ENCODE measurements at regions not wholly inside any gene's neighbourhood (a gene's known extent, or its start where the extent isn't known, plus 50 kb on each side); places are given as distances from the start of the nearest gene placed in this dataset.

DNA sequence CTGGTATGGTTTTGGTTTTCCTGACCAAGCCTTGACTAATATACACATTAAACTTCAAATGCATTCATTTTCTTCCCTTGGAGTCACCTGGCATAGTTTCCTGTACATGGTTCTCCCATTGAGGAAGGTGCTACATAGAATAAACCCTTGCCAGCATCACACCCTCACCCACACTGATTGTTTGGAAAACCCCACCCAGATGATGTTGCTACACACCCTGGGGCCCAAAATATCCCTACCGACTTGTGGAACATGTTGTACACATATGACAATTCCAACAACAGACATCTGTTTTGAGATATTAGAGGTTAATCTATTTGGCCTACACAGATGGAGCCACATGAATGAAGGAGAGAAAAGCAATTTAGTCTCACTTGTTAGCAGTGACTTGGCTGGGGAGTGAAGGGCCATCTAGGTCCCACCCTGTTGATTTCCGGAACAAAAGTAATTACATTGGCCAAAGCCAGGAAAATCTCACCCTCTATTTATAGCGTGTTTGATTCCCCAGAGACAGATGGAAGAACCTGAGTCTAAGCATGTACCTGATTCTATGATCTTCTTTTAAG is 606.0 kb upstream of the BTBD3 start:
- in situ Hi-C loops (cut with HindIII; ENCODE audit: low sequenced_read_pairs) = no loop called here
- no peak for DNase-seq (ENCODE audit: low spot score)

DNA sequence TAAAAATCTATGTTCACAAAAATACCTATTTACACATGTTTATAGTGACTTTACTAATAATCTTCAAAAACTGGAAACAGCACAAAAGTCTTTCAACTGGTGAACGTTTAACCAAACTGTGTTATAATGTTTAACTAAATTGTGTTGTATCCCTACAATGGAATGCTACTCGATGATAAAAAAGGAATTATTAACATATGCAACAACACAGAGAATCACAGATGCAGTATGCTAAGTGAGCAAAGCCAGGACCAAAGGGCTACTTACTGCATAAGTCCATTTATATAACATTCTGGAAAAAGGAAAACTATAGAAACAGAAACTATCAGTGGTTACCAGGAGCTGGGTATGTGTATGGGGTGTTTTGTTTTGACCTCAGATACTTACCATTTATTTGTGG is 602.2 kb upstream of the BTBD3 start:
- in situ Hi-C loops (cut with HindIII; ENCODE audit: low sequenced_read_pairs) = no loop called here
- no peak for DNase-seq (ENCODE audit: low spot score)

DNA sequence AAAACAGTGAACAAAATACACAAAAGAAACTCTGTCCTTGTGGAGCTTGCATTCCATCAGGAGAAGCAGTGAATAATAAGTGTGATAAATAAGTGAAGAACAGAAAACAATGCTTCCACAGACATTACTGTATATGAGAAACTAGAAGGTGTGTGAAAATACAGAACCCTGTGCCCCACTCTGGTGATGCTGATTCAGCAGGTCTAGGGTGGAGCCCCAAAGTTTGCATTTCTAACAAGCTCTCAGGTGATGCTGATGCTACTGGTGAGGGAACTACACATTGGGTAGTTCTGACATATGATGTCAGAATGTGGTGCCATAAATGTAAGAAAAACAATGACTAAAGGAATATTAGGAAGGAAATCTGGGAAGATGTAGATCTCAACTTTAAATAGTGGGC is 601.4 kb upstream of the BTBD3 start:
- DNase-seq (ENCODE audit: low spot score) = no peak
- in situ Hi-C loops (cut with HindIII; ENCODE audit: low sequenced_read_pairs) = no loop called here

DNA sequence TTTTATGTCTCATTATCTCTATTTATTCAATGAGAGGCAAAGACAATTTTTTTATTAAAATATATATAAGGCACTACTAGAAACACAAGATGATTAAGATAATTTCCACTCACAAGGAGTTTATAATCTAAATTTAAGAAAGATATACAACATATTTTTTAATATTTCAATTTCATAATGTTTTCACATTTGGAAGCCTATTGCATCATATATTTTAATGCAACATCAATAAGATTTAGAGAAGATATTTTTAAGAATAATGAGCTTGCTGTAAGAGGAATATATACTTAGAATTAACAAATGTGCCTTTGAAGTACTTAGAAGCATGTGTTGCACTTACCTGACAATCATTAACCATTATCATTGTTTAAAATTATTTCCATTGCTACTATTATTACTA is 597.7 kb upstream of the BTBD3 start:
- in situ Hi-C loops (cut with HindIII; ENCODE audit: low sequenced_read_pairs) = no loop called here
- no peak for DNase-seq (ENCODE audit: low spot score)

DNA sequence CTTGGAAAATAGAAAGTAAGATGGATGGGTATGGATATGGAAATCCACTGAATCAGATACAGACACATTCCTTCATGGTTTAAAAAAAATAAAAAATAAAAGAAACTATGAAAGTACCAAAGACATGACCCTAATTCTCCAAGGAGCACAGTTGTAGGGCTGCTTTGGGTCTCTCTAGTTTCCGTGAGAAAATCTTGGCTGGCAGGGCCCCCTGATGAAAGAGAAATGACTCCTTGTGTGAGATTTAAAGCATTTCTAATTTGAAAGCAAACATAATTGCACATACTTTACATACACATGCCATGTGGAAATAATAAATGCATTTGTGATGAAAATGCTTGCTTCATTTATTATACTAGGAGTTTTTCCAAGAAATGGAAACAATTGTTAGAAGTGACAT is 593.9 kb upstream of the BTBD3 start:
- DNase-seq (ENCODE audit: low spot score) = no peak
- in situ Hi-C loops (cut with HindIII; ENCODE audit: low sequenced_read_pairs) = no loop called here

DNA sequence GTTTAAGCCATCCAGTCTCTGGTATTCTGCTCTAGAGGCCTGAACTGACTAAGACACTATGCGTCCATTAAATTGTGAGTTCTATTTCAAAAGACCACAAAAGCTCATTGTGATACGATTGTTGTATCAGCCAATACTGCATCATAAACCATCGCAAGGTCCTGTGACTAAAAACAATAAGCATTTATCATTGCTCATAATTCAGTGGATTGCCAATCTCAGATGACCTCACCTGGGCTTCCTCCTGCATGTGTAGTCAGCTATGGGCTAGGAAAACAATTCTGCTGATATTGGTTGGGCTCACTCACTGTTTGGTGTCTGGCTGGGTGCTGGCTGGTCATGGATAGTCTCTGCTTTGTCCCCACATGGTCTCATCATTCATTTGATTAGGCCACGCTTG is 592.7 kb upstream of the BTBD3 start:
- DNase-seq (ENCODE audit: low spot score) = no peak
- in situ Hi-C loops (cut with HindIII; ENCODE audit: low sequenced_read_pairs) = no loop called here

DNA sequence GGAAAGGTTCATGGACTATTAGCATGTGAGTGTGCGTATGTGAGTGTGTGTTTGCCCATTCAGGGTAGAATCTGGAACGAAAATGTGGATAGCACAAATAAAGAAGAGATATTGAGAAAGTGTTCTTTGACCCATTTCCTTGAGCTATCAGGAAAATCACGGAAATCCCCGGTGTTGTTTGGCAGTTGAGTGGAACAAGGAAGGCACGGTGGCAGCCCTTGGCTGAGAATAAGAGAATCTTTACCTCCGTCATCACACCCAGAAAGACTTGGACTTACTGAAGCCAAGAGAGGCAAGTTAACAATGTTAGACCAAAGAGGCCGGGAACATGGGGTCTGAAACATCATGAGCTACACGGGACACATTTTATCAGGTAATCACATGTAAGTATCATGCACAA is 588.9 kb upstream of the BTBD3 start:
- in situ Hi-C loops (cut with HindIII; ENCODE audit: low sequenced_read_pairs) = no loop called here

DNA sequence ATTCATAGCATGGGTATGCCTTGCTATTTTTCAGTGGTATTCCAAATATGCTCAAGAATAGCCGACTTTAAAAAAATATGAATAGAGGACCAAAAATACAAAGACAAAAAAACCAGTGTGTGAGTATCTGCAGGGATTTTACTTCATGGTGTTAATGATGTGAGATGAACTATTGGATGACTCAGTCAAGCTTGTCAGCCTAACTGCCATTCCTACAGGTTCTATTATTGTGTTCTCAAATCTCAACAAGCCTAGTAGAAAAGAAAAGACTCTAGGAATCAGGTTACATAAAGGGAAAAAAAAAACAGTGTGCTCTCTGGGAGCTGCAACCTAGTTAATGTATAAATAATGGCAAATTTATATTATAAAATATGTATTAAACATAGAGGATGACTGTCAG is 588.4 kb upstream of the BTBD3 start:
- in situ Hi-C loops (cut with HindIII; ENCODE audit: low sequenced_read_pairs) = no loop called here

More for the DNA sequence above, 588.9 kb upstream of the BTBD3 start:
- DNase-seq (ENCODE audit: low spot score) = no peak

DNA sequence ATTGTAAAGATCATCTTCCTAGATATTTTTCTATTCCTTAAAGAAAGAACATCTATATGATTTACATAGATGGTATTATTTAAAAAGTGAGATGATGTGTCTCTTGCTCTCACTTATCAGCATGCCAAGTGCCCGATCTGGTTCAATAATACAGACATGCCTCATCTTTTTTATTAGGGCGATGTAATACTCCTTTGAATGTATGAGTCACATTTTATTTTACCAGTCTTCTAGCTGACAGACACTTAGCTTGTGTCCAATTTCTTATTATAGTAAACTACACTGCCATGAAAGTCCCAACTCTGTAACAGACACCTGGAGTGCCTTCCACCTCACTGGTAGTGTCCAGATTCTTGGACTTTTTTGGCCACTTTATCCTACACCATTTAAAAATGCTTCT is 586.6 kb upstream of the BTBD3 start:
- DNase-seq (ENCODE audit: low spot score) = no peak
- in situ Hi-C loops (cut with HindIII; ENCODE audit: low sequenced_read_pairs) = no loop called here

More for the DNA sequence above, 588.4 kb upstream of the BTBD3 start:
- no peak for DNase-seq (ENCODE audit: low spot score)

DNA sequence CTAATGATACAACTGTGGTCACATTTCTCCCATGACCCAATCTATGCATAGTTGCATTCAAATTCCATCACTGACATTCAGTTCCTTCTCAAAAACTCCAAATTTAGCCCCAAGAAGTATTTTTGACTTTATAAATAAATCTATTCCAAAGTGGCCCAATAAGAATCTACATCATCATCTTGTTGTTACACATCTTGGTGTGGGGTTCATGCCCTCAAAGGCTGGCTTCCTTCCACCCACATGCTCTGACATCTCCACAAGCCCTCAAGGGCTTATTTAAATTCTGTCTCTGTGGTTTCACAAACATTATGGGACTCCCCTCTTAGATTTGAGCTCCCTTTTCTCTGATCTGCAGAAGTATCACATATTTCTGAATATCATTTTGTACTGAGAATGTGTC is 585.3 kb upstream of the BTBD3 start:
- in situ Hi-C loops (cut with HindIII; ENCODE audit: low sequenced_read_pairs) = no loop called here

DNA sequence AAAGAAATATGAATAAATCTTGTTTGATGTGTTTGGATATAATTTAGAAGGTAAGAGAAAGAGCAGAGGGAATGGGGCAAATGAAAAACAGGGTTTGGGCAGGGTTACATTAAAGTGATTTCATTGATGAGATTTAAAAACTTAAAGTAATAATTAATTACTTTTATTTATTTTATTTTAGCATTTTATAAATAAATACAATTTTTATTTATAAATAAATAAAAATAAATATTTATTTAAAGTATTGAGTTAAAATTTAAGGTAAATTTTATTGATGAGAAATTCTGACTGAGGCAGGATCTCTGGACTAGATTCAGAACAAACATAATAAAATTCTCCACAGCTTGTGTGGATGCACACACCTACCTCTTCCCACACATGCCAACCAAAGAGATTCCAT is 584.1 kb upstream of the BTBD3 start:
- in situ Hi-C loops (cut with HindIII; ENCODE audit: low sequenced_read_pairs) = no loop called here
- DNase-seq (ENCODE audit: low spot score) = no peak

More for the DNA sequence above, 585.3 kb upstream of the BTBD3 start:
- no peak for DNase-seq (ENCODE audit: low spot score)

DNA sequence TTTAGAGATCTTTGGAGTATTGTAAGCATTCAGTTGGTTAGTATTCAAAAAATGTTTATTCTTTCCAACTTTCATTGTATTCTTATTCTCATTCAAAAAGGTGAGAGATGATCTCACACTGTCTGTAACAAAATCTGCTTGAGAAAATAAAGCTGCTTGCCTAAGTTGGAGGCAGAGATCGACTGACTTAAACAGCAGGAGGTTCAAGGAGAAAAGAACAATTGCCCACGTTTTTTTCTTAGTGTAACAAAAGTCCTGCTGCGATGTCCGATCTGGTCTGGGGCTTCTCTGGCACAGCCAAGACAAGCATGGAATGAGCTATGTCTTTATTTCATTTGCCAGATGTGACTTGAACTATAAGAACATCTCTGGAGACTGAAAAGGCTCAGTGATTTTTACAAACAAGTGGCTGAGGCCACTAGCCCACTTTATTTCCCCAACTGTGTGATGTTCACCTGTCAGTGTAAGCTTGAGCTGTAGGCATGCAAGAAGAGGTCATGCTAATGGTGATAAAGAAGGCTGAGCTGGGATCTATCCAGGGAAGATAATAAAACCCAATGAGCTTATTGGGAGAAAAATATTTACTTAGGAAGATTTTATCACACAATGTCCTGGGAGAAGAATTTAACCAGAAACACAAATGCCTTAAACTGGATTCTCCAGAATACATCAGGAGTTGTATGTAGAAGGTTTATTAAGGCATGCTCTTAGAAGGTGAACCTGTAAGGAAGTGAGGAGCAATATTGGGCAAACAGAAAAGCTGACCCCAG is 580.1 kb upstream of the BTBD3 start:
- in situ Hi-C loops (cut with HindIII; ENCODE audit: low sequenced_read_pairs) = no loop called here
- DNase-seq (ENCODE audit: low spot score) = no peak

DNA sequence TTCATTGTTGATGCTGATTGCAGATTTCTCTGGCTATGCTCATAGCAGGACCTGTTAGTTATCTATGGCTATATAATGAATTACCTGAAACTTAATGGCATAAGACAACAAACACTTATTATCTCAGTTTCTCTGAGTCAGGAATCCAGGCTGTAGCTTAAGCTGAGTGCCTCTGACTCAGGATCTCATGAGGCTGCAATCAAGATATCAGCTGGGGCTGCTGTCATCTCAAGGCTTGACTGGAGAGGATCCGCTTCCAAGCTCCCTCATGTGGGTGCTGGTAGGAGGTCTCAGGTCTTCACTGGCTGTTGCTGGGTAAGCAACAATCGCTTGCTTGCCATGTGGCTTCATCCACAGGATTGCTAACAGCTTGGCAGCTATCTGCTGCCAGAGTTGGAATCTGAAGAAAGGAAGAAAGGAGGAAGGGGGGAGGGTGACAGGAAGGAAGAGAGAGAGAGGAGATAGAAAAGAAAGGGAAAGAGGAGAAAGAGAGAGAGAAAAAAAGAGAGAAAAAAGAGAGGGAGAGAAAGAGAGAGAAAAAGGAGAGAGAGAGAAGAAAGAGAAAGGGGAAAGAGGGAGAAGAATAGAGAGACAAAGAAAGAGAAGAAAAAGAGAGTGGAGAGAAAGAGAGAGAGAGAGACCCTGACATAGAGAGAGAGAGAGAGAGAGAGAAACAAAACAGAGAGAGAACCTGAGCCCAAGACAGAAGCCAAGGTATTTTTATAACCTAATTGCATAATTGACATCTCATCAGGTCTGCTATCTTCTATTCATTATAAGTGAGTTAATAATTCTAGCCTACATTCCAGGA is 579.0 kb upstream of the BTBD3 start:
- no peak for DNase-seq (ENCODE audit: low spot score)
- in situ Hi-C loops (cut with HindIII; ENCODE audit: low sequenced_read_pairs) = no loop called here

DNA sequence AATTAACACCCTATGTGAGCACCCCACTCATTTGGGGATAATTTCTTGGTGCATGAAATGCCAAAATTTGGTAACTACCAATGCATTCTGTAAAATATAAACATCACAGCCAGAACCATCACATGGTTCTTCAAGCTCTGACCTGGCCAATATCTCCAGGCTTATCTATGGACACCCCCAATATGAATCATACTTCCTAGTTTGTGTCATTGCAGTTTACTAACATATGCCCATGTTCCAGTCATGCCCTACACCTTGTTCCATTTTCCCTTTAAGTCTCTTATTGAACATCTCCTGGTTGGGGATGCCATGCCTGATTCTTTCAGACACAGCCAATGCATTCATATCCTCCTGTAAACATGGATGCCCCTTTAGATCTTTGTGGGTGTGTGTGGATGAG is 572.8 kb upstream of the BTBD3 start:
- DNase-seq (ENCODE audit: low spot score) = no peak
- in situ Hi-C loops (cut with HindIII; ENCODE audit: low sequenced_read_pairs) = no loop called here

DNA sequence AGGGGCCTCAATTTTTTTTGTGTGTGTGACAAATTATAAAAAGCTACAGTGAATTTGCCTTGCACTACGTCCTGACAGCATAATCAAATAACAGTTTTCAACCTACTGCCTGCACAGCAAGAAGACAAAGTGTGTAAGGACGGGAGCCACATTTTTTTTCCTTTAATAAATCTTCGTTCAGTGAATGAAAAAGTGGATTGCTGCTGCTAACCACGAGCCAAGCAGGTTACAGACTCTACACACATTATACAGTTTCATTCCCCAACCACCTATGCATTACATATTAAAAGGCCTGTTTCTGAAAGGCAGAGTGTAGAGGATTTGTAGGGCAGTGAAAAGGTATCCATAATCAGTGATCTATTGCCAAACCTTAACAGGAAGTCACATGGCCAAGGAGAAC is 570.0 kb upstream of the BTBD3 start:
- no peak for DNase-seq (ENCODE audit: low spot score)
- in situ Hi-C loops (cut with HindIII; ENCODE audit: low sequenced_read_pairs) = no loop called here

DNA sequence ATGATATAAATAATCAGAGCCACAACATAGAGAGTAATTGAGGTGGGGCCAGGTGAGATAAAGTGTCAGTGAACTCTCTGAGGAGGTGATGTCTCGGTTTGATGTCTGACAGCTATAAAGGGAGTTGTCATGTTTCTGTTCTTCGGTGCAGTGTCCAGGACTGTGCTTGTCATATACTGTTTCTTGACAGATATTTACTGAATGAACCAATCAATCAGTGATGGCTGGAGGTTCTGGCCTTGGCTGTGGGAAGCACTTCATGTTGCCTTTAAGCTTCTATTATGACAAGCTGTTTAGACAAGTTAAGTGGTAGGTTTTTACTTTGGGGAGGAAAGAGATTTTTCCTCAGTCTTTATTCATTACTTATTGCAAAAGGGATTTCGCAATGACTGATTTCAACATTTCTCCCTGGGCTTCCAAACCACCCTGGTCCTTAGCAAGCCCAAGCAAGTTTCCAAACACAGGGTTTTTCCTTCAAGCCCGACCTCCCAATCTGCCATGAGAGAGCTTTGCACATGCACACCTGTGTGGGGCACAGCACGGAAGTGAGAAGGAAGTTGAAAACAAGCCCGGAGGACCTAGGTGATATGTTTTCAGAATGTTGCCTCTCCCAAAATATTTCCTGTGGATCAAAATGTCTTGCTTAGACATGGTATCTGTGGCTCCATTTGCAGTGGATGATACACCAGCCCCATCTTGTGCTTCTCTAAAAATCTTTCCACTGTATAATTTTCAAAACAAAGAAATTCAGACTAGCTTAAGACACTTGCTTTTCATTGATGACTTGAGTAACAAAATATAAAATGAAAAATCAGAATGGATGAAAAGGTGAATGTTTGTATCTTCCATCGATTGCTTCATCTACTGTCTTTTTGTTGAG is 567.3 kb upstream of the BTBD3 start:
- in situ Hi-C loops (cut with HindIII; ENCODE audit: low sequenced_read_pairs) = no loop called here
- no peak for DNase-seq (ENCODE audit: low spot score)

DNA sequence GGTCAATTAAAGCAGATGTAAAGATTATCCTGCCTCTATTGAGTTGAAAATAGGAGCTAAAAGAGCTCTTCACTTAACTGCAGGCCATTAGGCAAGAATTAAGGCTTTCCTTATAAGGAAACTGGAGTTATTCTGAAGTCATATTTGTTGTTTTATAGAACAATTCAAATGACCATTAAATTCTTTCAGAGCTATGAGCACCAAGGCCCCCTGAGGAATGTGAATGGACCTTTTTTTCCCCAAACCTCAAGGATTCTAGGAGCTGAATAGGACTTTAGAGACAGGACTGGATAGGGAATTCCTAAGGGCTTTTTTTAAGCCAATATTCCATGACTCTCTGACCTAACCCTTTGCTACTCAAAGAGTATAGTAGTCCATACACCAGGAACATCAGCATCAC is 565.7 kb upstream of the BTBD3 start:
- in situ Hi-C loops (cut with HindIII; ENCODE audit: low sequenced_read_pairs) = no loop called here
- no peak for DNase-seq (ENCODE audit: low spot score)

DNA sequence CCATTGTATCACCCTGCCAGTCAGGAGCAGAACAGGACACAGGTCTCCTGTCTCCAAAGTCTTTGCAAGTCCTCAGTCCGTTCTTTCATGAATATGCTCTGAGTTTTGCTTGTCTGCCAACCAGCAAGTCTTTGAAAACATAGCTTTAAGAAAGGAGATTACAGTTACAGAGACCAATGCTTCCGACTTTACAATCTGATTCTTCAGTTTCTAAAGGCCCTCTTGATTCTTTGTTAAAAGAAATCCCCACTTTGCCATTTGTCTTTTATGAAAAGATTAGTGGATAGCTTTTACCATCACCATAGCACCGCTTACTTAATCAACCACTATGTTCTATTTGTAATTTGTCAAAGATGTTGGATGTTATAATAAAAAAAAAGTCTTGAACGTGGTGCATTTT is 562.8 kb upstream of the BTBD3 start:
- DNase-seq (ENCODE audit: low spot score) = no peak
- in situ Hi-C loops (cut with HindIII; ENCODE audit: low sequenced_read_pairs) = no loop called here

DNA sequence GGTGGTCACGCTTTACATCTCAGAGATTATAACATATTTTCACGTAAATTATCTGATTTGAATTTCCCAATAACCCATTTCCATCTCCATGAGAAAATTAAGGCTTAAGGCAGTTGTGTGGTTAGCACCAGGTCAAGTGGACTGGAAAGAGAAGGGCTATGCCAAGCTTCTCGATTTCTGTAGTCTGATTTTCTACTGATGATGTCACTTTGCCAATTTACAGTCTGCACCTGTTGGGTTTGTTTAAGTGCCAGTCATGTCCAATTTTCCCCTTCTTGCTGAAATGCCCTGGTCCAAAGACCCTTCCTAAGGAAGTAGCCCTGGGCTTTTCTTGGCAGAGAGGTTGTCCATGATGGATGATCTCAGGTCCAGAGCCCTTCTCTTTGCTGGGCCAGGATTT is 562.3 kb upstream of the BTBD3 start:
- in situ Hi-C loops (cut with HindIII; ENCODE audit: low sequenced_read_pairs) = no loop called here

DNA sequence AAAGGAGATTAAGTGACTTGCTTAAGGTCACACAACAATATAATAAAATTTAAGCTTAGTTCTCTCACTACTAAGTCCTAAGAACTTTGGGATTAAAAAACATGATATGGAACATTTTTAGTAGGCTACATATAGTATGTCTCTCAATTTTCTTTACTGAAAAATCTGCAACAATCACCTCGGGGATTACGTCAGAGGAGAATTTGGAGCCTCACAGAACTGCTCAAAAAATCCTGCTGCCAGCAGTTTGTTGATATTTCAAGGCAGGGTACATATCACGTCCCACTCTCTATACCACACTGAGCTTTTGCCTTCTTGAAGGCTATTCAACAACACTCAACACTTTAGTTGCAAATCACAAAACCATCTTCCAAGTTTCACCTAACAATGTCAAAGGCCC is 561.6 kb upstream of the BTBD3 start:
- no peak for DNase-seq (ENCODE audit: low spot score)
- in situ Hi-C loops (cut with HindIII; ENCODE audit: low sequenced_read_pairs) = no loop called here

More for the DNA sequence above, 562.3 kb upstream of the BTBD3 start:
- DNase-seq (ENCODE audit: low spot score) = no peak
